NCI-H748 treated with DMSO at 0.1 percent for 48 hours (cell line): ENCODE measurements at regions not wholly inside any gene's neighbourhood (a gene's known extent, or its start where the extent isn't known, plus 50 kb on each side); places are given as distances from the start of the nearest gene placed in this dataset.

Experiments
- DNase-seq: peaks from one replicate; lab custom pipeline; 2025; lab: John Stamatoyannopoulos, UW

DNA sequence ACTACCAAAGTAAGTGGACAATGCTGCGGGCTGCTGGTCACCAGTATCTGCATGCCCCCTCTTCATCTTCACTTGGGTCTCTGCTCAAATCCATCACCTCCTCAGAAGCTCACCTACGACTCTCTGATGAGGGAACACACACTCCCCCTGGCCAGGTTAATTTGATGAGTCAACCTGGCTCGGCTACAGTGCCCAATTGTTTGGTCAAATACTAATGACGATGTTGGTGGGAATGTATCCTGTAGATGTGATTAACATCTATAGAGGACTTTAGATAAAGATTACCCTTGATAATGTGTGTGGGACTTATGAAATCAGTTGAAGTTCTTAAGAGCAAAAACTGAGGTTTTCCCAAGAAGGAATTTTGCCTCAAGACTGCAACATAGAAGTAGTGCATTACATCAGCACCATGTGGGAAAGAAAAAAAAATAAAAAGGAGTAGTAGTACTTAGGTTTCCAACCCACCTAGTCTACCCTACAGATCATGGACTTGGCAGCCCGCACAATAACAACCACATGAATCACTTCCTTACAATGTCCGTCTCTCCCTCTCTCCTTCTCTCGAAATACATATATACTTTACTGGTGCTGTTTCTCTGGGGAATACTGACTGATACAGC is 467.3 kb downstream of the DNAH5 start:
- DNase-seq: no peak

DNA sequence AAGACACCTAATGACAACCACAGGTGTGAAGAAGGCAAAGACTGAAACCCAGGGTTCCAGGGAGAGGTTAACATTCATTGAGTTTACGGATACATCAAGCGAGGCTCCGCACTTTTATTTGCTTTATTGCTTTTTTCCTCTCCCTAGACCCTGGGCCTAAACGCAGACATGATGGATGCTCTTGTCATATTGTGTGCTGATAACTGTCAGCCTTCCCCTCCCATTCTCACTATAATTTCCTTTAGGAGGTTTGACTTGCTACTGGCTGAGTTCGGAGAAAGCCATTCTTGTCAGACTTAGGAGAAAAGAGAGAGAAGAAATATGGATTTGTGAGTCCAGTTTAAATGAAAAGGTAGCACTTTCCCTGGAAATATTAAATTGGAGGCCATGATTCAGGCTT is 471.6 kb downstream of the DNAH5 start:
- no peak for DNase-seq

DNA sequence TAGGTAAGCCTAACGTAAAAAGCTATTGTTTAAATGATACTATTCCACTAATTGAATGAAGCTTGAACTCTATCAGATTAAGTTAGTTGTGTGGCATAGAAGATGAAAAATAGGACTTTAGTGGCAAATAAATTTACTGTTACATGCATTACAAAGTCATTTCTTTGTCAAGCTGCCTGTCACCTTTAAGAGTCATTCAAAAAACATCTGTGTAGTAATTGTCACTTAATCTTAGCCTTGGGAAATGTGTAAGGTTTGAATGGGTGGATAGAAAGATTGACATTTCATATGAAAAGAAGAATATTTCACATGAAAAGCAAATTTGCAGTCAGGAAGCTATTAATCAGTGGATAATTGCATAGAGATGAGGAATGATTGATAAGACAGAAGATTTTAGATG is 473.5 kb downstream of the DNAH5 start:
- DNase-seq: no peak

DNA sequence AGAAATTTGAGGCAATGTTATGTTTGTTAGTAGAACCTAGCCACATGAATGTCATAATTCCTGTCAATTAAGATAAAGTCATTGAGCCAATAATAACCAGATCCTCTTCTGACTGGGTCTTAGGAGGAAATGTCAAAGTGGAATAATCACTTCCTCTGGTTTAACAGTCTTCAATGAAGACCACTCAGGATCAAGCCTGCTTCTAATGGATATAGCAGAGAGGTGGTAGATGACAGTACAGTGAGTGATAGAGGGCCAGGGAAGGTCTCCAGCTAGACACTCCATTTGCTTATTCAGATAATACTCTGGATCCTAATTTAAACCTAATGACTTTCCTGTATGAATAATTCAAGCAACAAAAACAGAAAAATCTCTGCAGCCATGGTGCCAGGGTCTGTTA is 474.2 kb downstream of the DNAH5 start:
- no peak for DNase-seq

DNA sequence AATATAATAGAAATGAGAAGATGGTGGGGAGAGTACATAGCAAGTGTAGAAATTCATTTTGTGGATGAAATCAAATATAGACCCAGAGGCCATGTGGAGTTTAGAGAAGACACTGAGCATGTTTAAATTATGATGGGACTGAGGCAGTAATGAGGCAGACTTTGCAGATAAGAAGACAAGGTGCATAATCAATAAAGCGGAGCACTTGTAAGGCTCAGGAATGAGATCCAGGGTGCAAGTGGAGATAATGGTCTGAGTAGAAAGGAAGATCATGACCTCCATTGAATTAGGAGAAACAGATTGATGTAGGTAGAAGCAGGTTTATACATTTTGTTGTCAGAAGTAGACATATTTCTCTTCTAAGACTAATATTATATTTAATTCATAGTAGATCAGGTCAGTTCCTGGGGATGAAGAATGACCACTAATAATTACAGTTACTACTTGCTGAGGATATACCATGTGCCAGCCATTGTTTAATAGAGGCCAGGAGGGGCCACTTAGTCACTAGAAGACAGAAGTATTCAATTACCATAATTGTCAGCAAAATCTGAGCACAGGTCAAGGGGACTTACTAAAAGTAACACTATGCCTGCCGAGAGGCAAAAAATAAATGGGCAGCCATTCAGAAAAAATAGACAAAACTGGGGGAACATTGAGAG is 479.8 kb downstream of the DNAH5 start:
- no peak for DNase-seq

DNA sequence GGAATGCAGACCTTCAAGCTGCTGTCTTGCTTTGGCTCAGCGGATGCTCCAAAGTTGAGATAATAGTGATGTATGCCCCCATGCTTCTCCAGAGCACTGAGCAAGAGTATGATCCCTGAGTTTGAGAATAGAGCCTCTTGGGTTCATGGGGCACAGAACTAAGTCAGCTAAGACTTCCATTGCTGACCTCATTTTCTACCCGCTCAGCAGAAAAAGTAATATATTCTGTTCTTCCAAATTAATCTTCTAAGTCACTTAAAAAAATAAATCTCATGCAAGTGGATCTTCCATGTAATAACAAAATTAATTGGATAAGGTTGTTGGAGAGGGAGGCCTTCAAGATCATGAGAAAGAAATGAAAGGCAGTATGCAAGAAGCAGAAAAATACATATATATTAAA is 483.9 kb downstream of the DNAH5 start:
- DNase-seq: no peak

DNA sequence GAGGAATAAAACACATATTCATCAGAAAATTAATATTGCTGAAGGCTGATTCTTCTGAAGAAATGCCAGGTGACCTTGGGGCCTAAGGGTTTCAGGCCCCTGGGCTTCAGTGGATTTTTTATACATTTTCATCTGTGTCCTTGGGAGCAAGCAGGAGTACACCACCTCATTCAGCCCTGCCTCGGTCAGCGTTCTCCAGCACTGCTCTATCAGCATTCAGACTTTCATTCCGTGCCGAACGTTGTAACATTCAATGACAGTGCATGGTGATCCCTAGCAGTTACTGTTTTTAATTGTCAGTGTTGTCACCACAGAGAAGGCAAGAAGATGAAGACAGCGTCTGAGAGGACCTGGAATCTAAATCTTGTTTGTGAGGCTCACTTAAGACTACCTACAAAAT is 490.4 kb downstream of the DNAH5 start:
- DNase-seq: no peak

DNA sequence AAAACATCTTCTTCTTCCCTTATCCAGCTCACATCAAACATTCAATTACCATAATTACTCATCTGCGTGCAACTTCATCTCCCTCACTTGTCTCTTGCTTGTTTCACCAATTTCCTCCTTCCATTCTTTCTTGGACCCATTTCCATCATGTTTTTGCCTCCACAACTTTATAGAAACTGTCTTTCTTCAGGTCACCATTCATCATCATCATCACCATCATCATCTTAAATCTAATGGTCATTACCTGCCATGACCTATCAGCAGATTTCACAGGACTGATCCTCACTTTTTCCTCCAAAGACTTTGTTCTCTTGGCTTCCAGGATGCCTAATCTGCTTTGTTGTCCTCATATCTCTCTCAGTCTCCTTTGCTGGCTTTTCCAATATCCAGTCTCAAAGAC is 495.6 kb downstream of the DNAH5 start:
- DNase-seq: no peak

DNA sequence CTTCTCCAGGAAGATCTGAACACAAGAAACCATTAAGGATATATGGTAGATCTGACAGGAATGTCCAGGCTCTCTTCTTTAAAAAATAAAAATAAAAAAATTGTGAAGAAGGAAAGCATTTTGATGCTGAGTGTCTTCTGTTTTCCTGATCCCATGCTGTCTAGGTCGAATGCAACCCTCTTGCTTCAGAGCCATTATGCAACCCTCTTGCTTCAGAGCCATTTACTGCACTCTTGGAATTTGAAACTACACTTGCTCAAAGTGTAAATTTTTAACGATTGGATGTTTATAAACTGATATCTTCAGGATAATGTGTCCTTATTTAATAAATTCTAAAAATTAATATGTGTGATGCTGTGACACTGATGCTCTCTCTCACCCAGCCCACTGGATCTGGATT is 505.1 kb downstream of the DNAH5 start:
- no peak for DNase-seq

DNA sequence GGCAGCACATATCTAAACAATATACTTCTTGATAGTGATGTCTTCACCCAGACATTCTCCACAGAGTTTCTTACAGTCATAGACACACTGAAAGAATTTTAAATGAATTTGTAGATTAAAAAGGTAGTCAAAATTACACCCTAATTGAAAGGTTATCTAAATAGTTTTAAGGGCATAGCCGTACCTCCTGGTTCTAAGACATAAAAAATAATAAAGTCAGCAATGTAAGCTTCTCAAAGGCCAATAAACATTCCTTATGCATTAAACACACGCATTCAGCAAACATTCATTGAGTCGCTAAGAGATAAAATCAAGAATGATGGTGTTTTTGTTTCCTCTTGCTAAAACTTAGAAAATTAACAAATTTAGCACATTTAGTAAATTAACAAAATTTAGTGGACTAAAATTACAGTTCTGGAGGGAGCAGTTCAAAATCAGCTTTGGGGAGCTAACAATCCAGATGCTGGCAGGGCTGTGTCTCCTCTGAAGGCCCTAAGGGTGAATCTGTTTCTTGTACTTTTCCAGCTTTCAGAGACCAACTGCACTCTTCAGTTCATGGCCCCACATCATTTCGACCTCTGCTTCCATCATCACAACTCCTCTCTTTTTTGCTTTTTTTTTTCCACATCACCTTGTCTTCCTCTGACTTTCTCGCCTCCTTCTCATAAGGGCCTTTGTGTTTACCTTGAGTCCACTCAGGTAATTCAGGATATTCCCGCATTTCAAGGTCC is 516.5 kb downstream of the DNAH5 start:
- no peak for DNase-seq

DNA sequence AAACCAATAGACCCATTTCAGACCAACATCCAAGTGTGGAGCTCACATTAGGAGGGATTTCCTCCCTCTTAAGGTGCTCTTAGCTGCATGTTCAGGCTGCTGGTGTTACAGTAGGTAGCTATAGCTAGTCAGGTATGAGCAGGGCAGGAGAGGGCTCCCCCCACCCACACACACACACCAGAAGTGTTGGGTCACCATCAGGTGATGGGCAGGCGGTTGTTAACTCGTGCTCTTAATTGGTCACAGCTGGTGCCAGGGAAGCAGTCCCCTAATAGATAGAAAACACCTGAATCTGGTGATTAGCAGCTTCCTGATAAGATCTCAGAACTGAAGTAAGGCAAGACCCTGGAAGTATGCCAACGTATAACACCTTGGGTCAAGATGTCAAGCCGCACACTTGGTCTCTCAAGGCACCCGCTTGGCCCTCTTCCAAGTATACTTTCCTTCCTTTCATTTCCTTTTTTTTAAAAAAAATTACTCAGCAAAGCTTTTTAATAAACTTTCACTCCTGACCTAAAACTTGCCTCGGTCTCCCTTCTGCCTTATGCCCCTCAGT is 532.4 kb downstream of the DNAH5 start:
- DNase-seq: no peak

DNA sequence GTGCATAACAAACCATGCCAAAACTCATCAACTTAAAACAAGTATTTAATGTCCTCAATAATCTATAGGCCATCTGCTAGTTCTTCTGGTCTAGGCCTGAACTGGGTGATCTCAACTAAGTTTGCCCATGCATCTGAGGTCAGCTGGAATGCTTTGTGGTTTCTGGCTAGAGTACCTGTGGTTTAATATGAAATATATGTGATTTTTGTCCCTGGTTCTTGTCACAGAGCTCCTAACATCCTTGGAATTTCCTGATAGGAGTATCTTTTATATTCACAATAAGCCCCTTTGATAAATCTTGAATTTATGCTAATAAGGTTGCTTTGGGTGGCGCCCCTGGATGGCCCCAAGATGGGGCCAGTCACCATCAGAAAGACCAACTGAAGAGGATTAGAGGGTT is 535.9 kb downstream of the DNAH5 start:
- DNase-seq: no peak

DNA sequence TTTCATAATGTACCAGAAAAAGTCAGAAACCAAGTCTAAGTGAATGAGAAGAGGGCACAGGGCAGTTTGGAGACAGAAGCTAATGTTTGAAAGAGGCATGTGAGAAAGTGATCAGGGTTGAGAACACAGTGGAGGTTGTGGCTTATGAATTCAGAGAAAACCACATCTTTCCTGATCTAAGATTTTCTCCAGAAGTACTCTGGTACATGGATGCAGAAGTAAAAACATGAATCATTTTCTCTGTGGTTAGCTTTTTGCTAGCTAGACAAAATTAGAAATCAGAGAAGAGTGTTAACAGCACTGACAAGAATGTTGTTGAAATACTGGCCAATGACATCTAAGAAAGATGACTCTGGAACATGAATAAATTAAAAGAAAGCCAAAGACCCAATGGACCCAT is 541.1 kb downstream of the DNAH5 start:
- no peak for DNase-seq

DNA sequence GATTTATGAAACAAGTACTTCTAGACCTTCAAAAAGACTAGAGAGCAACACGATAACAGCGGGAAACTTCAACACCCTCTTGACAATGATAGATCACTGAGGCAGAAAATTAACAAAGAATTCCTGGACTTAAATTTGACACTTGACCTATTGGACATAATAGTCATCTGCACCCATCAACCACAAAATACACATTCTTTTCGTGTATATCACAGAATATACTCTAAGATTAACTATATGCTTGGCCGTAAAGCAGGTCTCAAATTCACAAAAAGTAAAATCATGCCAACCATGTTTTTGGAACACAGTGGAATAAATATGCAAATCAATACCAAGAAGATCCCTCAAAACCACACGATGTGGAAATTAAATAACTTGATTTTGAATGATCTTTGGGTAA is 559.4 kb downstream of the DNAH5 start:
- DNase-seq: no peak

DNA sequence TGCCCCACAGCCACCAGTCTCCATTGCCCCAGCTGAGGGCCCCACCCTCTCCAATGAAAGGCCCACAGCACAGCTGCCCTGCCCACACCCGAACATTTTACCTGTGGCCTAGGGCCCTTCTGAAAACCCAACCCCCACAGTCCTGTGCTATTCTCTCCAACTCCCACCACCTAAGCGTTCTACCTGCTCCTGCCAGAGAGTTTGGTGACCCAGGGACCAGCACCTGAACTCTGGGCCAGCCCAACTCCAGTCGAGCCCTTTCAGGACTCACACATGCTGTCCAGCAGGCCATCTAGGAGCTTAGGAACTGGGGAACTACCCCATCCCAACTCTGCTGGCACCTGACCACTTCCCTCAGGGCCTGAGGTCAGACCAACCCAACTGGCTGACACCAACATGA is 562.3 kb downstream of the DNAH5 start:
- DNase-seq: no peak

DNA sequence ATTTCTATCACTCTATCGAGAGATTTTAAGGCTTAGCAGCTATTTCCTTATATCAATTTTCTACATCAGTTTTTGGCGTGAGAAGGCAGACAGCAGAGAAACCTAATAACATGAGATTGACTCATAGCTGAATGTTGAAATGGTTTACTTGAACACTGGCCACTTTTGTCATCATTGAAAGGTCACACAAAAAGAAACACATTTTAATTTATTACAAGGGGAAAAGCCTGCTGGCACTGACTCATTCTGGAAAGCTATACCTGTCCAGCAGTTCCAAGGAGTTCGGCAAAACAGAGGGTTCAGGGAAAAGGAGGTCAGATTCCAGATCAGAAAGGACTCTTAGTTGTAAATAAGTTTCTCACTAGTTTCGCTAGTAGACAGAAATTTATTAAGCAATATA is 566.4 kb downstream of the DNAH5 start:
- DNase-seq: no peak

DNA sequence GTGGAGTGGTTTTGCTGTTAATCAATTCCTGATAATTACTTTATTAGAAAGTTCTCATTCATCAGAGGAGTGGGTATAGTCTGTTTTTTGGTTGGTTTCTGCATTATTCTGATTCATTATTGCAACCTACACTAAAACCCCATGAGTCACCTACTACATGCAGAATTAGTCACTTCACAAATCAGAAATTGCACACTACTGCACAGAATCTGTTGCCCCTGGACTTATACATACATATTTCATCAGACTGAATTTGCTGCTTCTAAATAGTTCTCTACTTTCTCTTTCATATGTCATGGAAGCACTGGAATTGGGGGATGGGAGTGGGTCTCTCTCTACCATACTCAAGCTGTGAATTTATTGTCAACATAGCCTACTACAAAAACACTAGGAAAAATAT is 585.1 kb downstream of the DNAH5 start:
- no peak for DNase-seq

DNA sequence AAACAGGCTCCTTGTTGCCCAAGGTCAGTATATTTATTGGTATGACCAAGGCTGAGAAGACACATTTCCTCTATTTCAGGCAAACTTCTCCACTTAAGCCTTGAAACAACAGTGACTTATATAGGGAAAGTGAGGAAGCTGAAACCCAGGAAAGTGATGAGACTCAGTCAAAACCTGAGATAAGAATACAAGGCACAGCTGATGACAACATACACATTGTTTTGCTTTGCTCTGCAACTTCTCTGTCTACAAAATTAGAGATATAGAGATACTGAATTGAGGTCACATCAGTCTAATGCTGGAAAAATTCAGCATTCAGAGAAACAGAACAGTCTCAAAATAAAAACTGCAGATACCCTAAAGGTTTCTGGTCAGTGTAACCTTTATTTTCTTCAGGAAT is 586.1 kb downstream of the DNAH5 start:
- DNase-seq: no peak

DNA sequence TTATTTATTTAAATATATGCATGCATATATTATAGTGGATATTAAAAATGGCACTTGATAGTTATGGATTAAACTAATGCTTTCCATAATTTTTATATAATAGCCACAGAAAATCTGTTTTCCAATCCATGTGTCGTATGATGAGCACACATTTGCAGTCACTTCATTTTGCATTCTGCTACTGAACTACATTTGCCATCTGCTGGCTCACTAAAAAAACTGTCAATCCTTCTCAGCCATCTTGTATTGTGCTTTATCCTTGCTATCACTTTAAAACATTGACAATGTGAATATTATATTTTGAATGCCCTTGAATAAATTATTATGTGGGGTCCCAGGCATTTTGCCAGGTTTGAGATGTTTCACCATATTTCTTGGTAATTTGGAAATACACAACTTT is 586.6 kb downstream of the DNAH5 start:
- no peak for DNase-seq

DNA sequence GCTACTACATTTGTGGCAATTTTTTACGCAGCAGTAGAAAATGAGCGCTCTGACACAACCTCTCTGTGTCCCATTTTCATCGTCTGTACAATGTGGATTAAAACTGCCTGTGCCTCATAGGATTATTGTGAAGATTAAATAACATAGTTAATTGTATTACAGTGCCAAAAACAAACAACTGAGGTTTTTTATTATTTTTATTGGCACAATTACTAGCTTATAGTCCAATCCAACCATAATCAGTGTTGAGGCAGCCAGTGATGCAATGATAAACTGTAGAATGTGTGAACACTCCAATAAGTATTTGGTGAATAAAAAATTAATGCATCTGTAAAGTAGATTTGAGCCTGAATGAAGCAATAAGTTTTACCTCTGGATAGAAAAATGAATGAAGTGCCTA is 588.3 kb downstream of the DNAH5 start:
- DNase-seq: no peak

DNA sequence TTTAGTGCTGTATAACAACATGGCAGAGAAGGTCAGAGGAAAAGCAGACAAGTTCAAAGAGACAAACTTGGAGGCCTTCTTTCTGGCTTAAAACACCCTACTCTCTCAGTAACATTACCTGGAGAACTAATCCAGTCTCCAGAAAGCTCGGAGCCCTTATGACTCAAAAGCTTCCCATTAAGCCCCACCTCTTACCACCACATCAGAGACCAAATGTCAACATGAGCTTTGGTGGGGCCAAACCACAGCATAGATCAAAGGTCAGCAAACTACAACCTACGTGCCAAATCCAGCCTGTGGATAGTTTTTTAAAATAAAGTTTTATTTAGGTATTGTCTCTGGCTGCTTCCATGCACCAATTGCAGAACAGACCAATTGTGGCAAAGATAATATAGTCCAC is 589.9 kb downstream of the DNAH5 start:
- no peak for DNase-seq

DNA sequence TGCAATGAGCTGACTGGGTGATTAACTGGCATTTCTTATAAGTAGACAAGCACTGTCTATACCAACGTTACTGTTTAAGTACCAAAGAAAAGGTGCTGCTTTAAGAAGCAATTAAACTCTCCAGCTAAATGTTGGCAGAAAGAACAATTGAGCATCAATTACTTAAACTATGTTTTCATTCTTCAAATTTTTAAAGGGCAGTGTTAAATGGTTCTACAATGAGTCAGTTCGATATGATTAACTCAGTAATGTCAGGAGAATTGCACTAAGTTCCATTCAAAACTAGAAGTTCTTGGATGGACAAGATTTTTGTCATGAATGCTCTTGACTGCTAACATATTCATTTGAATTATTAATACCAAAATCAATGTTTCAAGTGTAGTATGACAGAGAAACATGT is 593.7 kb downstream of the DNAH5 start:
- no peak for DNase-seq

DNA sequence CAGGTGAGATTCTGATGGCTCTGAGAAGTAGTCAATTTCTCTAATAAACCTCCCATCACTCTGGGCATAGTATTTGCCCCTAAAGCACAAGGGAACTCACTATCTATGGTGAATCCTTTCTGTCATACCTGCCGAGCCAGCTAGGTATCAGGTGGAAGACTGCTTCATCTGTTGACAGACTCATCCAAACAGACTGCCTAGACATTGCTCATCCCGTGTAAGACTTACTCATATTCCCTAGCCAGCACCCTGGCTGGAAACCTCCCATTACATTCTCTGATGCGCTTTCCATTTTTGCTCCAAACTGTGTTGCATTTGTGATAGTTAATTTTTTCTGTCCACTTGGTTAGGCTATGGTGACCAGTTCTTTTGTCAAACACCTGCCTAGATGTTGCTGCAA is 595.9 kb downstream of the DNAH5 start:
- no peak for DNase-seq
